ENCODE measurements at regions not wholly inside any gene's neighbourhood (a gene's known extent, or its start where the extent isn't known, plus 50 kb on each side); places are given as distances from the start of the nearest gene placed in this dataset.

GRCh38 chr18:51523671-51524070 is 326.2 kb upstream of the MEX3C start (continued):
- TF ChIP-seq ZNF639 (CRISPR knock-in tag; conservative IDR thresholded peaks at IDR 0.05 in 1 of 2, IDR thresholded peaks at IDR 0.05 in 1 of 2), result 0 out of 4 replicates have a peak, but pooled peaks of 1 of the 2 experiments have one; percentile 36
- TF ChIP-seq BRF2 (IDR thresholded peaks at IDR 0.05; ENCODE audit: borderline replicate concordance, insufficient read depth, insufficient read length), result no peak
- TF ChIP-seq ZNF589 (CRISPR knock-in tag; IDR thresholded peaks at IDR 0.05; ENCODE audit: low read depth), result peak; percentile 51; the same call in 1 of the 2 replicates
- TF ChIP-seq TBL1XR1 (IDR thresholded peaks at IDR 0.05; ENCODE audit: low read length in 2 of 2), result no peak
- no peak for TF ChIP-seq KDM1A (IDR thresholded peaks at IDR 0.05)
- 0 out of 6 replicates have a peak, but pooled peaks of 1 of the 3 experiments have one; percentile 17 for TF ChIP-seq ZBTB11 (CRISPR knock-in tag; IDR thresholded peaks at IDR 0.05)
- TF ChIP-seq MLLT1 (IDR thresholded peaks at IDR 0.05), result no peak
- peak; percentile 54; the same call in 1 of the 2 replicates for TF ChIP-seq C11orf30 (IDR thresholded peaks at IDR 0.05; ENCODE audit: low read depth)
- 0 out of 2 replicates have a peak, but pooled peaks have one; percentile 26 for TF ChIP-seq MYC (IDR thresholded peaks at IDR 0.05; ENCODE audit: low read depth, low read length)
- no peak for TF ChIP-seq MYC (CRISPR knock-in tag; IDR thresholded peaks at IDR 0.05; ENCODE audit: borderline replicate concordance, low read depth)
- TF ChIP-seq CHD4 (IDR thresholded peaks at IDR 0.05; ENCODE audit: insufficient read depth, insufficient replicate concordance, low read depth, low read length, poor library complexity, severe bottlenecking), result no peak
- TF ChIP-seq BACH1 (tag; IDR thresholded peaks at IDR 0.05), result 0 out of 2 replicates have a peak, but pooled peaks have one; percentile 19
- peak; percentile 39; the same call in 1 of the 2 replicates for TF ChIP-seq L3MBTL2 (IDR thresholded peaks at IDR 0.05)
- peak; percentile 48 for TF ChIP-seq ETV1 (tag; conservative IDR thresholded peaks at IDR 0.05; ENCODE audit: low read depth)

Measured in K562 (cell line).